GM19328 (cell line): ENCODE measurements at regions not wholly inside any gene's neighbourhood (a gene's known extent, or its start where the extent isn't known, plus 50 kb on each side); places are given as distances from the start of the nearest gene placed in this dataset.

Source experiments
- ATAC-seq: cut with Tn5 transposase; IDR thresholded peaks from one replicate; pipeline ENCODE4 v1.9.1; 2021; ENCODE audit warnings: mild to moderate bottlenecking, moderate library complexity; ENCODE audit not compliant: unreplicated experiment

GRCh38 chr4:134024251-134024650, 177.3 kb downstream of the PABPC4L start:
- no peak for ATAC-seq

DNA sequence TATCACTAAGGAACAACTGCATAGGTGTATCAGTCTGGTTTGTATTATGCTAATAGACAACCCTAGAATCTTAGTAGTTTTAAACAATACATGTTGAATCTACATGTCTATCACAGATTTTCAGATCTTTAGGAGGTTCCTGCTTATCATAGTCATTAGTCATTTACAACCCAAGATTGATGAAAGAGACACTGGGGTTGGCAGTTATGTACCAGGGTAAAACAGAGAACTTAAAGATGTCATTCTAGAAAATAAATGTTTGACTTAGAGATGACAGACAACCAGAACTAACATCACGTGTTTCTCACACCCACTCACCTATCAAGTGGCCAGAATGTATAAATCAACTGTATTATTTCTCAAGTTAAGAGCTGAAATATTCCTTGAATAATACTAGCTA, 181.9 kb downstream of the PABPC4L start:
- ATAC-seq = no peak

- ATAC-seq = no peak
Measured at GRCh38 chr4:134018846-134019245, 182.7 kb downstream of the PABPC4L start.

GRCh38 chr4:134001057-134001456, 200.5 kb downstream of the PABPC4L start:
- ATAC-seq = no peak

DNA sequence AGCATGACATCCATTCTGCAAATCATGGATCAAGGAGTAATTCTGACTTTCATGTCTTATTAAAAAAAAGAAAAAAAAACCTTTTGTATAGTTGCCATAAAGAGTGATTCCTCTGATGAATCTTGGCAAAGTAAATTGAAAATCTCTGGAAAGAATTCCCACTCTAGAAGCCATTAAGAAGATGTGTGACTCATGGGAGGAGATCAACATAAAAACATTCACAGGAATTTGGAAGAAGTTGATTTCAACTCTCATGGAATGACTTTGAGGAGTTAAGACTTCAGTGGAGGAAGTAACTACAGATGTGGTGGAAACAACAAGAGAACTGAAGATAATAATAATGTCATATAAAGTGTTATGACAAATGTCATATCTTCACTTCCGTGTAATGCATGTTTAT, 204.2 kb downstream of the PABPC4L start:
- ATAC-seq = no peak

- ATAC-seq = no peak
Measured at GRCh38 chr4:133996431-133997121, 205.0 kb downstream of the PABPC4L start.

DNA sequence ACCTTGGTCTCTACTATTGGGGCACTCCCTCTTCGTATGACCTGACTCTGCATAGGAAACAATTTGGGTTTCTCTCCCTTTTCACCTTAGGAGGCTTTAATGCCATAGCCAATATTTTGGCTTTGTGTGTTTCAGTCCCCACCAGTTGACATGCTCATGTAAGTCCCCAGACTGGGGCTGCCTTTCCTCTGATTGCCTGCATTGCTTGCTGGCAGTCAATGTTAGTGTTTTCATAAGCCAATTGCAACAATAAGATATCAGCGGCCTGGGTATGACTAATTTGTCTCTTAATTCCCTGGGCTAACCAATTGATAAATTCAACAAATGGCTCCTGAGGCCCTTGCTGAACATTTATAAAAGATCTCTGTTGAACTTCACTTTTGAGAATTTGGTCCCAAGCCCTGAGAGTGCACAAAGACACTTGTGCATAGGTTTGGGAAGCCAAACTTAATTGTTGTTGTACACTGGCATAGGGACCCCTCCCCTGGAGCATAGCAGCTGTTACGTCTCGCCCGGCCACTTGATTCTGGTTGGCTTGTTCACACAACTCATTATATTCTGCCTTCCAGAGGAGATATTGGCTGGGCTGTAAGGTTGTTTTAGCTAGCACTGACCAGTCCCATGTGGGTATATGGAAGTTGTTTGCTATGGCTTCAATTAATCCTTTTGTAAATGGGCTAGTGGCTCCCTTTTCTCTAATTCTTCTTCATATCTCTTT, 206.2 kb downstream of the PABPC4L start:
- ATAC-seq = no peak

DNA sequence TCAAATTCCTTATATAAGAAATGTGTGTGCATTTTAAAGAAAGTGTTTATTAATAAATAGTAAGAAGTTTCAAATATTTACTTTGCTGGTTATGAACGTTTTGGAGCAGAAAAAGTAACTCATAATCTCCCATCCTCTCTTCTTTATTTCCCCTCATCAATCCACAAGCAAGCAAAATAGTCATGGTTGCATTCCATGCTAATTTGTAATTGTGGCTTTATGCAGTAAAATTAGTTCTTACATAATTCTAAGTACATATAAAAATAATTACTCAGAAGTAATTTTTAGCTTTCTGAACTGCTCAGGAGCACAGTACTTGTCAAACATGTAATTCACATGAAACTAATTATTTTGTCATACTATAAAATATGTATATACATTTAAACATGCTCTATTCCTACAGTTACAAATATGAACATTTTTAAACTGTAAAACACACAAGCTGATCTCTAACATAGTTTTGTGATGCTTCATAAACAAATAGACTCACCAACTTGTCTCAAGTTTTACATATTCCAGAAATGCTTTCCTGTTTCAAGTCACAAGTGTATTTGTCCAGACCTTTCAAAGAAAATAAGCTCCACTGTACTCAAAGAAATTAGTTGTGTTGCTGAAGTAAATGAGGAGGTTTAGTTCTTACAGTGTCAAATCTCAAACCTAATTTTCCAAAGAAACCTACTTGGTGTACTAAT, 218.9 kb downstream of the PABPC4L start:
- no peak for ATAC-seq

DNA sequence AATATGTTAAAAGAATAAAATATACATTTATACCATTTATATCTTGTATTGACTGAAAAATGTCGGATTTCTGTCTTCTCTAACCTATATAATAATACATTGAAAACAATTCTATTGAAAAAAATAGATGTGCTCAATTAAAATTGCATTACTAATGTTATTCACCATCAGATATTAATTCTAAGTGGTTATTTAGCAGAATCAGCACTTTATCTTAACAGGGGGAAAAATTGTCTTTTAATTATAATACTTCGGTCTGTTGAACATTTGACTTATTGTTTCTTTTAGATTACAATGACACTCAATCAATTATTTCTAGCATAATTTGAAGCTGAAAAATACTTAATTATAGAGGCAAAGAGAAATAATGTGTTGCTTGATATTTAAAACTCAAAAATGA, 220.3 kb downstream of the PABPC4L start:
- ATAC-seq = no peak

DNA sequence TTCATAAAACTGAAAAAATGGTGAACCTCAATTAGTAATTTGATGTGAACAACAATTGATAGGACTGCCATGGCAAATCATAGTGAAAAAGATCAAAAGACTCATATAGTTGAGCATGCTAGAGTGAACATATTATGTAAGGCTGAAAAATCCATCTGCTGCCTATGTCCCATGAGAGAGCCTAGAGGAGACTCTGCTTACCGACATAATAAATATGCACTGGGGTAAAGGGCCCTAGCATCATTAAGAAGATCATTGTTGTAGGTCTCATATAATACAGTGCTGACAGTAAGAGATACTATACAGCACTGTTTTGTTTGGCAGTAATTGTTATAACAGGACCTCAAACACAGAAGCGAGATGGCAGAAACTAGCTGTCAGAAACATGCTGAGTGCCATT, 229.0 kb downstream of the PABPC4L start:
- no peak for ATAC-seq

DNA sequence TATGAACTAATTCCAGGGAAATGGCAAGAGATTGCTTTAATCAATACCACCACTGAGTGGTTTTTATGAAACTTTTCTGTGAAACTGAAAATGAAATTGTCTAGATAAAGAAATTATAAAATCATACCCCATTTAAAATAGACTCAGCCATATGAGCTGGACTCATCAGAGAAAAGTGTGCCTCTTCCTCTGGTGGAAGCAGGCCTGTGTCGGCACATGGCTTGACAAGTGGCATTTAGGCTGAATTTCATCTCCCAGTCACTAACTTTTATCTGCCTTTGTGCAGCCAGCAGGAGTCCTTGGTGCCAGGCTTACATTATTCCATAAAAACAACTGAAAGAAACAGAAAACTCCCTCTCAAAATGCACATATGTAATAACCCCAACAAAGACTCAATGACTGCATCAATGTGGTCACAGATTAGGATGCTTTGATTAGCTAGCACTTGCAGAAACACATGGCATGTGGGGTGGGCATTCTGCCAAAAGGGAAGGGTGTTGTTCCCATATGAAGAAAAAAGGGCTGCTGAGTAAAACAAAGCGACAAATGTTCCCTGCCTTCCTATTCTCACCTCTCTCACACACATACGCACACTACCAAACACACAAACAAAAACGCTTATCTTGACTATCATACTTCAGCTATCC, 232.3 kb downstream of the PABPC4L start:
- ATAC-seq = no peak

- ATAC-seq = no peak
Measured at GRCh38 chr4:133968174-133968573, 233.4 kb downstream of the PABPC4L start.

- ATAC-seq = no peak
Measured at GRCh38 chr4:133960975-133961374, 240.6 kb downstream of the PABPC4L start.

DNA sequence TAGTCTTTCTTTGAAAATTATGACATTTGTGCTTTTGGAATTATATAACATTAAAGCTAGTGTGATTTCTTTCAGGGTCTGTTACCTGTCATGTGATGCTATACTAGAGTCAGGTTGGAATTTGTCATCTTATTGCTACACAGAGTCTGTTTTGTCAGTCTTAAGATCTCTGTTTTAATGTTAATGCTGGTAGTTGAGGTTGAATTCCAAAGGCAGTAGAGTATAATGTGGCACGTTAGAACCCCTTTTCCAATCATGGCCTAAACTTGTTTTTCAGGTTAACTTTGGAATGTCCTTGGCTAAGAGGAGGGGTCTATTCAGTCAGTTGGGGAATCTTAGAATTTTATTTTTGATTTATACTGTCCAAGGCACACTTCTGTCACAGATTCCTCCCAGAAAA, 258.5 kb downstream of the PABPC4L start:
- ATAC-seq = no peak

DNA sequence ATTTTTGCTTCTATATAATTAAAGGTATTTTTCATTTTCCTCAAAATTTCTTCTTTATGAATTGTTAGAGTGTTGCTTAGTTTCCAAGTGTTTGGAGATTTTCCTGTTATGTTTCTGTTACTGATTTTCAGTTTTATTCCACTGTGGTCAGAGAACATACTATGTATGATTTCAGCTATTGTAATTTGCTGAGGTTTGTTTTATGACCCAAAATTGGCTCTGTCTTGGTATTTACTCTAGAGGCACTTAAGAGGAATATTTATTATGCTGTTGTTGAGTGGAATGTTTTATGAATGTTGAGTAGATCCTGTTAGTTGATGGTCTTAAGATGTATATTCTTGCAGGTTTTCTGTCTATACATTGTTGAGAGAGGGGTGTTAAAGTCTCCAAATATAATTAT, 263.5 kb downstream of the PABPC4L start:
- ATAC-seq = no peak

GRCh38 chr4:133929531-133930239, 271.9 kb downstream of the PABPC4L start:
- ATAC-seq = no peak

DNA sequence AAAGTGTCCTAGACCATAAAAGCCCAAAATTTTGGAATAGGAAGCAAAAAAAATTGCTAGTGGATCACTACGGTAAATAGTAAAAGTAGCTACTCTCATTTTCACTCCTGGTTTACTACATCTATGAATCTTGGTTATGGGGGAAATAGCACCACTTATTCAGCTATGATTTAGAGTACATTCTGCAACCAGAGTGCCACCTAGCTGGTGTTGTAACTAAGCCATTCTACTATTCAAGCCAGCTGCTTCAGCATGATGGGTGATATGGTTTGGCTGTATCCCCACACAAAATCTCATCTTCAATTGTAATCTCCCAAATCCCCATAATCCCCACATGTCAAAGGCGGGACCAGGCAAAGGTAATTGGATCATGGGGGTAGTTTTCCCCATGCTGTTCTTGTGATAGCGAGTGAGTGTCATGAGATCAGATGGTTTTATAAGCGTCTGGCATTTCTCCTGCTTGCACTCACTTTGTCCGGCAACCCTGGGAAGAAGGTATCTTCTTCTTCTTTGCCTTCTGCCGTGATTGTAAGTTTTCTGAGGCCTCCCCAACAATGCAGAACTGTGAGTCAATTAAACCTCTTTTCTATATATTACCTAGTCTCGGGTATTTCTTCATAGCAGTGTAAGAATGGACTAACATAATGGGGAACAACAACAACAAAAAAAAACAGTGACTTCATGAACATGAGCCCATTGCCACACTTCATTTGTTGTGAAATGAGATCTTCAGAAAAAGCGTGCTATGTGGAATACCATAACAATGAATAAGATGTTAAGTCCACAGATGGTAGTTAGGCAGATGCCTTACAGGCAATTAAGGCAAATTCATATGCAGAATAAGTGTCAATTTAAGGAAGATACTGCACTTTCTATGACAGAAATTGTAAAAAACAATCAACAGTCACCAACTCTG, 280.1 kb downstream of the PABPC4L start:
- no peak for ATAC-seq

GRCh38 chr4:133920236-133920635, 281.4 kb downstream of the PABPC4L start:
- ATAC-seq = no peak

DNA sequence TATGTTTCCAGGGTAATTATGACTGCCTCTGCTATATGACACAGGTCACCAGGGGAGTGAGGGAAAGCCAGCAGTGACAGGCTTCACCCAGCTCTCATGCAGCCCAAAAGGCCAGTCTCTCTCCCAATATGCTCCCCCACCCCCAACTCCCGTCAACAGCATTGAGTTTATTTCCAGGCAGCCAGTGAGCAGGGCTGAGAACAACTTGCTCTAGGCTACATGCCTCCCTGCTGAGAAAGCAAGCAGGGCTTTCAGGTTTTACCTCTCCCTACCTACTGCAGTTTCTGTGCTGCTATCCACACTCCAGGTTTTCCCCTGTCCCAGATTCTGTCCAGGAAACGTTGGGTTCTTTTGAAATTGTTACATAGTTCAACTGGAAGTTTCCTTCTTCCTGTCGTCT, 291.4 kb downstream of the PABPC4L start:
- ATAC-seq = no peak

- ATAC-seq = no peak
Measured at GRCh38 chr4:133903029-133903428, 298.6 kb downstream of the PABPC4L start.
